K562 (cell line): ENCODE measurements at regions not wholly inside any gene's neighbourhood (a gene's known extent, or its start where the extent isn't known, plus 50 kb on each side); places are given as distances from the start of the nearest gene placed in this dataset.
"Not testable (repeated sequence)": the region's sequence is repeated elsewhere in the genome, so short reads cannot be mapped to it uniquely, and the experiment has no call there.

Experiments used
- ATAC-seq: fragments of 200-7000 bp; cut with Tn5 transposase; 3 replicates; pipeline ENCODE4 v1.9.1; 2020; ENCODE audit warnings: moderate library complexity
- BruUV-seq: library from RNA; stranded (reverse); fragments of 400-500 nt; replicated peaks from 2 replicates; lab custom pipeline; 2021; lab: Mats Ljungman, UMichigan
- CTCF ChIA-PET: fragments of 300-600 bp; formaldehyde crosslinking; extraction: SDS; loops from one replicate; lab custom pipeline; 2021; ENCODE audit warnings: low intra/inter-chr PET ratio; lab: Yijun Ruan, JAX
- POLR2A ChIA-PET: fragments of 300-600, 350-650 bp; sonication (Branson Sonifier 250); formaldehyde crosslinking; extraction: SDS; loops from one replicate; lab custom pipeline; 2021; ENCODE audit warnings: antibody characterized with exemption, inconsistent platforms; lab: Yijun Ruan, JAX
- DNase-seq, 4 experiments: peaks; one replicate each; pipeline versions ENCODE4 v3.0.0 to v3.0.0-alpha.2; 2011 to 2018; ENCODE audit warnings: low spot score in 3 of 4, mixed read lengths in 3 of 4; ENCODE audit errors: extremely low read depth in 1 of 4
- FAIRE-seq: peaks from 2 replicates; lab custom pipeline; 2011; peaks lifted over from hg19 to GRCh38; lab: Jason Lieb, UNC
- H2AFZ ChIP-seq: 2 replicates; pipeline ENCODE4 v1.6.0; 2011; ENCODE audit warnings: low read depth, low read length, control low read depth, inconsistent platforms
- H3K27ac ChIP-seq: fragments of 200-600 bp; 3 replicates; pipeline ENCODE4 v1.8.0; 2011; ENCODE audit warnings: low read depth, mild to moderate bottlenecking, control low read depth, inconsistent platforms, low read length, moderate library complexity, mixed read lengths; ENCODE audit errors: extremely low read depth
- H3K27me3 ChIP-seq, 2 experiments: fragments of 300-600 bp in 1 of 2; 2 replicates in 1 of 2; 3 replicates in 1 of 2; pipeline versions ENCODE4 v1.6.0 to v1.8.0; 2011; ENCODE audit warnings: inconsistent platforms in 2 of 2, low read length in 2 of 2, mild to moderate bottlenecking in 1 of 2, mixed read lengths in 1 of 2, moderate library complexity in 1 of 2; ENCODE audit not compliant: control insufficient read depth in 2 of 2, insufficient read depth in 2 of 2
- H3K36me3 ChIP-seq: fragments of 300-600 bp; 3 replicates; pipeline ENCODE4 v1.8.0; 2011; ENCODE audit warnings: mild to moderate bottlenecking, low read length, inconsistent platforms; ENCODE audit not compliant: control insufficient read depth, insufficient read depth
- H3K4me1 ChIP-seq, 2 experiments: fragments of 200-600 bp in 1 of 2; replicated peaks in 1 of 2; 2 replicates in 1 of 2; 3 replicates in 1 of 2; pipeline versions ENCODE4 v1.5.1 to v1.8.0; 2011; ENCODE audit warnings: inconsistent platforms in 2 of 2, low read length in 2 of 2, mild to moderate bottlenecking in 1 of 2, mixed read lengths in 1 of 2, moderate library complexity in 1 of 2; ENCODE audit not compliant: control insufficient read depth in 2 of 2, insufficient read depth in 2 of 2
- H3K4me2 ChIP-seq: 2 replicates; pipeline ENCODE4 v1.6.1; 2011; ENCODE audit warnings: low read length, control low read depth, inconsistent platforms, mixed read lengths; ENCODE audit not compliant: insufficient read depth
- H3K4me3 ChIP-seq: fragments of 200-600 bp; sonication (generic), shearing (Covaris generic); 2 replicates; pipeline ENCODE4 v1.5.1; 2016; ENCODE audit warnings: control low read depth, inconsistent platforms
- H3K79me2 ChIP-seq: fragments of 200-600 bp; 3 replicates; pipeline ENCODE4 v1.8.0; 2011; ENCODE audit warnings: low read length, inconsistent platforms; ENCODE audit not compliant: control insufficient read depth, insufficient read depth
- H3K9ac ChIP-seq, 2 experiments: 2 replicates each; pipeline versions ENCODE4 v1.6.0 to v1.6.1; 2011; ENCODE audit warnings: low read depth in 2 of 2, low read length in 2 of 2, control low read depth in 1 of 2, inconsistent platforms in 1 of 2, mild to moderate bottlenecking in 1 of 2, mixed read lengths in 1 of 2; ENCODE audit not compliant: insufficient read depth in 1 of 2
- H3K9me1 ChIP-seq: one replicate; pipeline ENCODE4 v1.6.0; 2011; ENCODE audit warnings: inconsistent platforms, mild to moderate bottlenecking, low read length, moderate library complexity; ENCODE audit not compliant: control insufficient read depth, insufficient read depth
- H3K9me3 ChIP-seq: replicated peaks from 2 replicates; pipeline ENCODE4 v1.5.1; 2011; ENCODE audit warnings: low read depth, low read length, inconsistent platforms; ENCODE audit not compliant: control insufficient read depth, insufficient read depth
- H4K20me1 ChIP-seq: replicated peaks from 2 replicates; pipeline ENCODE4 v1.6.1; 2011; ENCODE audit warnings: low read length, inconsistent platforms, mixed read lengths; ENCODE audit not compliant: control insufficient read depth, insufficient read depth
- WGBS: fragments of 100-300 bp; shearing (Covaris generic); methylation state at CpG from one replicate; pipeline ENCODE4 v1.1.6; 2016; ENCODE audit warnings: low coverage, mixed read lengths; ENCODE audit not compliant: insufficient coverage; ENCODE audit errors: missing lambda C conversion rate; 5-methylcytosine and 5-hydroxymethylcytosine counted together
- in situ Hi-C: fragments of 300-500 bp; cut with MboI; formaldehyde crosslinking; loops from 4 replicates; pipeline ENCODE4 v1.15.0; 2018; ENCODE audit warnings: inconsistent platforms, mixed read lengths
- intact Hi-C: fragments of 100-400 bp; cut with micrococcal nuclease; formaldehyde crosslinking; loops from 2 replicates; pipeline ENCODE4 v1.14.2; 2022
- TF ChIP-seq, protein P1 (sequence below), 2 experiments: fragments of 450-650 bp; IDR thresholded peaks; 2 replicates each; pipeline ENCODE4 v1.6.1; 2018; ENCODE audit warnings: mild to moderate bottlenecking in 2 of 2, low read depth in 1 of 2; ENCODE audit not compliant: partially characterized antibody in 2 of 2

DNA sequence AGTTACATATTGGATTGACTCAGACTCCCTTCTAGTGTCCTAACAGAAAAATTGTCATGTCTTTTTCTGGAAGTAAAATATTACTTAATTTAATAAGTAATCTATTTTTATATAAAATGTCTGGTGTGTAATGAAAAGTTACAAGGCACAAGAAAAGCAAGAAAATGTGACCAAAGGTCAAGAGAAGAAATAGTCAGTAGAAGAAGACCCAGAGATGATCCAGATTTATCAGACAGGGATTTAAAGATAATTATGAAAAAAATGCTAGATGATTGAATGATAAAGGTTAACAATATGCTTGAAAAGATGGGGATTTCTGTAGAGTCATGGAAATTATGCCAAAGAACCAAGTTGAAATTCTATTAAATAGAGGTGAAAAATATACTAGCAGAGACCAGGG, 87.8 kb downstream of the SYT15B start:
- ATAC-seq, H3K4me3 ChIP-seq, H3K36me3 ChIP-seq, H3K79me2 ChIP-seq, H3K27ac ChIP-seq, CTCF ChIA-PET, H3K9me3 ChIP-seq, DNase-seq, H3K4me2 ChIP-seq, FAIRE-seq, H4K20me1 ChIP-seq, H3K9me1 ChIP-seq, in situ Hi-C loops, H3K27me3 ChIP-seq, BruUV-seq, H3K9ac ChIP-seq, H2AFZ ChIP-seq, POLR2A ChIA-PET, H3K4me1 ChIP-seq, intact Hi-C loops: not testable (repeated sequence)
- TF ChIP-seq, protein P1, sequence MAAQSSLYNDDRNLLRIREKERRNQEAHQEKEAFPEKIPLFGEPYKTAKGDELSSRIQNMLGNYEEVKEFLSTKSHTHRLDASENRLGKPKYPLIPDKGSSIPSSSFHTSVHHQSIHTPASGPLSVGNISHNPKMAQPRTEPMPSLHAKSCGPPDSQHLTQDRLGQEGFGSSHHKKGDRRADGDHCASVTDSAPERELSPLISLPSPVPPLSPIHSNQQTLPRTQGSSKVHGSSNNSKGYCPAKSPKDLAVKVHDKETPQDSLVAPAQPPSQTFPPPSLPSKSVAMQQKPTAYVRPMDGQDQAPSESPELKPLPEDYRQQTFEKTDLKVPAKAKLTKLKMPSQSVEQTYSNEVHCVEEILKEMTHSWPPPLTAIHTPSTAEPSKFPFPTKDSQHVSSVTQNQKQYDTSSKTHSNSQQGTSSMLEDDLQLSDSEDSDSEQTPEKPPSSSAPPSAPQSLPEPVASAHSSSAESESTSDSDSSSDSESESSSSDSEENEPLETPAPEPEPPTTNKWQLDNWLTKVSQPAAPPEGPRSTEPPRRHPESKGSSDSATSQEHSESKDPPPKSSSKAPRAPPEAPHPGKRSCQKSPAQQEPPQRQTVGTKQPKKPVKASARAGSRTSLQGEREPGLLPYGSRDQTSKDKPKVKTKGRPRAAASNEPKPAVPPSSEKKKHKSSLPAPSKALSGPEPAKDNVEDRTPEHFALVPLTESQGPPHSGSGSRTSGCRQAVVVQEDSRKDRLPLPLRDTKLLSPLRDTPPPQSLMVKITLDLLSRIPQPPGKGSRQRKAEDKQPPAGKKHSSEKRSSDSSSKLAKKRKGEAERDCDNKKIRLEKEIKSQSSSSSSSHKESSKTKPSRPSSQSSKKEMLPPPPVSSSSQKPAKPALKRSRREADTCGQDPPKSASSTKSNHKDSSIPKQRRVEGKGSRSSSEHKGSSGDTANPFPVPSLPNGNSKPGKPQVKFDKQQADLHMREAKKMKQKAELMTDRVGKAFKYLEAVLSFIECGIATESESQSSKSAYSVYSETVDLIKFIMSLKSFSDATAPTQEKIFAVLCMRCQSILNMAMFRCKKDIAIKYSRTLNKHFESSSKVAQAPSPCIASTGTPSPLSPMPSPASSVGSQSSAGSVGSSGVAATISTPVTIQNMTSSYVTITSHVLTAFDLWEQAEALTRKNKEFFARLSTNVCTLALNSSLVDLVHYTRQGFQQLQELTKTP (IDR thresholded peaks at IDR 0.05; ENCODE audit: low read depth in 1 of 2, partially characterized antibody in 2 of 2): peak in 1 of 2 experiments; percentile 94

DNA sequence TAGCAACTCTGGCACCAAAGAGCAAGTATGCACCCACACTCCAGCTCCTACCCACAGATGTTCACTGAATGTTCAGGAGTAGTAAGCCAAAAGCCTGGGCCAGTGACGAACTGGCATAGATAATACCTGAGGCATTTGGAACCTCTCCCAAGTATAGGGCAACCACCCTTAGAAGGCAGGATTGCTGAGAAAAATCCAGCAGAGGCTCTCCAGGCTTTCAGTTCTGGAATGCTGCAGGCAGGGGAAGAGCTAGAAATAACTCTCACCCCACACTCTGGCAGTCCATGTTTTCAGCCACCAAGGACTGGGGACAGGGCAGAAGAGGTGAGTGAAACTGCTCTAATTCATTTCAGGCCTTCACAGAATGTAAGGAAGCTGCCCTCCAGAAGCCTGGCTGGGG, 90.3 kb downstream of the SYT15B start:
- H3K4me3 ChIP-seq, in situ Hi-C loops, CTCF ChIA-PET, BruUV-seq, H2AFZ ChIP-seq, H3K79me2 ChIP-seq, intact Hi-C loops, H3K4me1 ChIP-seq, H4K20me1 ChIP-seq, H3K27me3 ChIP-seq, H3K9me3 ChIP-seq, H3K36me3 ChIP-seq, H3K27ac ChIP-seq, FAIRE-seq, H3K4me2 ChIP-seq, DNase-seq, ATAC-seq, H3K9ac ChIP-seq, H3K9me1 ChIP-seq, POLR2A ChIA-PET: not testable (repeated sequence)
- no CpG with 5 or more reads among the region's 1 CpG for WGBS
